ENCODE measurements at regions not wholly inside any gene's neighbourhood (a gene's known extent, or its start where the extent isn't known, plus 50 kb on each side); places are given as distances from the start of the nearest gene placed in this dataset.

DNA sequence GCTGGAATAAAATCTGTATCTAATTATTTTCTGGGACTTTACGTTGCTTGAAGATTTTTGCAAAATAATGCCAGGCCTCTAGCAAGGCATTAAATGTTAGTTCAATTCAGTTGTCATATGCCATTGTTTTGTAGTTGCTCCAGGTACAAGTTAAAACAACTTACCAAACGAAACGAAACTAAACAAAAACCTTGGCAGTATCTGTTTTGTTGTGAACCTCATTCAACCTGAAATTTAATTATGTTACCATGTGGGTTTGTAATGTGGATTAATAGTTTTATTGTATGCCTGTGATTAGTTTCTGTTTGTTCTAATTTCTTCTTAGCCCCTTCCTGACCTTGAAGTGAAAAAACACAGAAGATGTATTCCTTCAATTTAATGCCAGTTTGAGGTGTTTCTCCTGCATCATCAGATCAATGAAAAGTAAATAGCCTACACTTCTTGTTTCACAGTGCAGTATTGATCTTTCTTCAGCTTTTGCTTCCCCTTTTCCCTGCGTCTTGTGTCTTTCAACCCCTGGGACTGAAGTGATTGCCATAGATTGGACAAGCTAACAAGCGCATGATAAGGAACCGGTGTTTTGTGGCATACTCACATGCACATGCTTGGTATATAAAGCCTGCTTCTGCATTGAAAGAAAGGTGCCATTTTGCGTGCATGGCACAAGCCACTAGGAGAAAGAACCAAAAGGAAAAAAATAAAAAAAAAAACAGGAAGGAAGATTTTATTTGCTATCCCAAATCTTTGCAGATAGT, 699.0 kb upstream of the ARRDC3 start (continued):
- TF ChIP-seq, protein P1, sequence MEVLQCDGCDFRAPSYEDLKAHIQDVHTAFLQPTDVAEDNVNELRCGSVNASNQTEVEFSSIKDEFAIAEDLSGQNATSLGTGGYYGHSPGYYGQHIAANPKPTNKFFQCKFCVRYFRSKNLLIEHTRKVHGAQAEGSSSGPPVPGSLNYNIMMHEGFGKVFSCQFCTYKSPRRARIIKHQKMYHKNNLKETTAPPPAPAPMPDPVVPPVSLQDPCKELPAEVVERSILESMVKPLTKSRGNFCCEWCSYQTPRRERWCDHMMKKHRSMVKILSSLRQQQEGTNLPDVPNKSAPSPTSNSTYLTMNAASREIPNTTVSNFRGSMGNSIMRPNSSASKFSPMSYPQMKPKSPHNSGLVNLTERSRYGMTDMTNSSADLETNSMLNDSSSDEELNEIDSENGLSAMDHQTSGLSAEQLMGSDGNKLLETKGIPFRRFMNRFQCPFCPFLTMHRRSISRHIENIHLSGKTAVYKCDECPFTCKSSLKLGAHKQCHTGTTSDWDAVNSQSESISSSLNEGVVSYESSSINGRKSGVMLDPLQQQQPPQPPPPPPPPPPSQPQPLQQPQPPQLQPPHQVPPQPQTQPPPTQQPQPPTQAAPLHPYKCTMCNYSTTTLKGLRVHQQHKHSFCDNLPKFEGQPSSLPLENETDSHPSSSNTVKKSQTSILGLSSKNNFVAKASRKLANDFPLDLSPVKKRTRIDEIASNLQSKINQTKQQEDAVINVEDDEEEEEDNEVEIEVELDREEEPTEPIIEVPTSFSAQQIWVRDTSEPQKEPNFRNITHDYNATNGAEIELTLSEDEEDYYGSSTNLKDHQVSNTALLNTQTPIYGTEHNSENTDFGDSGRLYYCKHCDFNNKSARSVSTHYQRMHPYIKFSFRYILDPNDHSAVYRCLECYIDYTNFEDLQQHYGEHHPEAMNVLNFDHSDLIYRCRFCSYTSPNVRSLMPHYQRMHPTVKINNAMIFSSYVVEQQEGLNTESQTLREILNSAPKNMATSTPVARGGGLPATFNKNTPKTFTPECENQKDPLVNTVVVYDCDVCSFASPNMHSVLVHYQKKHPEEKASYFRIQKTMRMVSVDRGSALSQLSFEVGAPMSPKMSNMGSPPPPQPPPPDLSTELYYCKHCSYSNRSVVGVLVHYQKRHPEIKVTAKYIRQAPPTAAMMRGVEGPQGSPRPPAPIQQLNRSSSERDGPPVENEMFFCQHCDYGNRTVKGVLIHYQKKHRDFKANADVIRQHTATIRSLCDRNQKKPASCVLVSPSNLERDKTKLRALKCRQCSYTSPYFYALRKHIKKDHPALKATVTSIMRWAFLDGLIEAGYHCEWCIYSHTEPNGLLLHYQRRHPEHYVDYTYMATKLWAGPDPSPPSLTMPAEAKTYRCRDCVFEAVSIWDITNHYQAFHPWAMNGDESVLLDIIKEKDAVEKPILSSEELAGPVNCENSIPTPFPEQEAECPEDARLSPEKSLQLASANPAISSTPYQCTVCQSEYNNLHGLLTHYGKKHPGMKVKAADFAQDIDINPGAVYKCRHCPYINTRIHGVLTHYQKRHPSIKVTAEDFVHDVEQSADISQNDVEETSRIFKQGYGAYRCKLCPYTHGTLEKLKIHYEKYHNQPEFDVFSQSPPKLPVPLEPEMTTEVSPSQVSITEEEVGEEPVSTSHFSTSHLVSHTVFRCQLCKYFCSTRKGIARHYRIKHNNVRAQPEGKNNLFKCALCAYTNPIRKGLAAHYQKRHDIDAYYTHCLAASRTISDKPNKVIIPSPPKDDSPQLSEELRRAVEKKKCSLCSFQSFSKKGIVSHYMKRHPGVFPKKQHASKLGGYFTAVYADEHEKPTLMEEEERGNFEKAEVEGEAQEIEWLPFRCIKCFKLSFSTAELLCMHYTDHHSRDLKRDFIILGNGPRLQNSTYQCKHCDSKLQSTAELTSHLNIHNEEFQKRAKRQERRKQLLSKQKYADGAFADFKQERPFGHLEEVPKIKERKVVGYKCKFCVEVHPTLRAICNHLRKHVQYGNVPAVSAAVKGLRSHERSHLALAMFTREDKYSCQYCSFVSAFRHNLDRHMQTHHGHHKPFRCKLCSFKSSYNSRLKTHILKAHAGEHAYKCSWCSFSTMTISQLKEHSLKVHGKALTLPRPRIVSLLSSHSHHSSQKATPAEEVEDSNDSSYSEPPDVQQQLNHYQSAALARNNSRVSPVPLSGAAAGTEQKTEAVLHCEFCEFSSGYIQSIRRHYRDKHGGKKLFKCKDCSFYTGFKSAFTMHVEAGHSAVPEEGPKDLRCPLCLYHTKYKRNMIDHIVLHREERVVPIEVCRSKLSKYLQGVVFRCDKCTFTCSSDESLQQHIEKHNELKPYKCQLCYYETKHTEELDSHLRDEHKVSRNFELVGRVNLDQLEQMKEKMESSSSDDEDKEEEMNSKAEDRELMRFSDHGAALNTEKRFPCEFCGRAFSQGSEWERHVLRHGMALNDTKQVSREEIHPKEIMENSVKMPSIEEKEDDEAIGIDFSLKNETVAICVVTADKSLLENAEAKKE (CRISPR knock-in tag; IDR thresholded peaks at IDR 0.05): no peak
- no peak for TF ChIP-seq EZH2 (IDR thresholded peaks at IDR 0.05; ENCODE audit: low read depth, unreplicated experiment)

DNA sequence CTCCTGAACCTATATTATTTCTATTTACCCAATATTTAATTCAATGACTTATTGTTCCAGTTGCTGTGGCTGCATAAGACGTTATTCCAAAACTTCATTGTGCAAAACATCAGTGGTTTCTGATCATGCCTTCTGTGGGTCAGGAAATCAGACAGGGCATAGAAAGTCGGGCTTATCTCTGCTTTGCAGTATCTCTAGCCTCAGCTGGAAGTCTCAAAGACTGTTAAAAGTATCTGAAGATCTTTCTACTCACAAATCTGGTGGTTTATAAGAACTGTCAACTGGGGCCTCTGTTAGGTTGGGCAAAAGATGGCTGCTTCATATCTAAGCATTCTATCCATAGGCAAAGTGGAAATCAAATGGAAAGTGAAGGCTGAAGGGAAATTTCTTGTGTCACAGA, 687.7 kb upstream of the ARRDC3 start:
- no peak for DNase-seq (ENCODE audit: low spot score)
- H3K9me3 Mint-ChIP-seq: peaks cover 19% of the 10 kb centered on the region
- TF ChIP-seq NANOG (IDR thresholded peaks at IDR 0.05; ENCODE audit: borderline replicate concordance) (no peak), EZH2phosphoT487 (IDR thresholded peaks at IDR 0.05; ENCODE audit: unreplicated experiment) (no peak), EZH2 (IDR thresholded peaks at IDR 0.05; ENCODE audit: low read depth, unreplicated experiment) (no peak), ZNF114 (CRISPR knock-in tag; IDR thresholded peaks at IDR 0.05) (no peak), JUNB (IDR thresholded peaks at IDR 0.05; ENCODE audit: unreplicated experiment) (no peak), STAT1 (IDR thresholded peaks at IDR 0.05; ENCODE audit: unreplicated experiment) (no peak), ZNF331 (CRISPR knock-in tag; IDR thresholded peaks at IDR 0.05; ENCODE audit: low read depth) (no peak), POLR2AphosphoS5 (IDR thresholded peaks at IDR 0.05; ENCODE audit: low read depth) (no peak), CREB1 (CRISPR knock-in tag; IDR thresholded peaks at IDR 0.05; ENCODE audit: low read depth) (no peak)
- TF ChIP-seq, protein P2, sequence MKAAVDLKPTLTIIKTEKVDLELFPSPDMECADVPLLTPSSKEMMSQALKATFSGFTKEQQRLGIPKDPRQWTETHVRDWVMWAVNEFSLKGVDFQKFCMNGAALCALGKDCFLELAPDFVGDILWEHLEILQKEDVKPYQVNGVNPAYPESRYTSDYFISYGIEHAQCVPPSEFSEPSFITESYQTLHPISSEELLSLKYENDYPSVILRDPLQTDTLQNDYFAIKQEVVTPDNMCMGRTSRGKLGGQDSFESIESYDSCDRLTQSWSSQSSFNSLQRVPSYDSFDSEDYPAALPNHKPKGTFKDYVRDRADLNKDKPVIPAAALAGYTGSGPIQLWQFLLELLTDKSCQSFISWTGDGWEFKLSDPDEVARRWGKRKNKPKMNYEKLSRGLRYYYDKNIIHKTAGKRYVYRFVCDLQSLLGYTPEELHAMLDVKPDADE (IDR thresholded peaks at IDR 0.05): no peak
- TF ChIP-seq, protein P3, sequence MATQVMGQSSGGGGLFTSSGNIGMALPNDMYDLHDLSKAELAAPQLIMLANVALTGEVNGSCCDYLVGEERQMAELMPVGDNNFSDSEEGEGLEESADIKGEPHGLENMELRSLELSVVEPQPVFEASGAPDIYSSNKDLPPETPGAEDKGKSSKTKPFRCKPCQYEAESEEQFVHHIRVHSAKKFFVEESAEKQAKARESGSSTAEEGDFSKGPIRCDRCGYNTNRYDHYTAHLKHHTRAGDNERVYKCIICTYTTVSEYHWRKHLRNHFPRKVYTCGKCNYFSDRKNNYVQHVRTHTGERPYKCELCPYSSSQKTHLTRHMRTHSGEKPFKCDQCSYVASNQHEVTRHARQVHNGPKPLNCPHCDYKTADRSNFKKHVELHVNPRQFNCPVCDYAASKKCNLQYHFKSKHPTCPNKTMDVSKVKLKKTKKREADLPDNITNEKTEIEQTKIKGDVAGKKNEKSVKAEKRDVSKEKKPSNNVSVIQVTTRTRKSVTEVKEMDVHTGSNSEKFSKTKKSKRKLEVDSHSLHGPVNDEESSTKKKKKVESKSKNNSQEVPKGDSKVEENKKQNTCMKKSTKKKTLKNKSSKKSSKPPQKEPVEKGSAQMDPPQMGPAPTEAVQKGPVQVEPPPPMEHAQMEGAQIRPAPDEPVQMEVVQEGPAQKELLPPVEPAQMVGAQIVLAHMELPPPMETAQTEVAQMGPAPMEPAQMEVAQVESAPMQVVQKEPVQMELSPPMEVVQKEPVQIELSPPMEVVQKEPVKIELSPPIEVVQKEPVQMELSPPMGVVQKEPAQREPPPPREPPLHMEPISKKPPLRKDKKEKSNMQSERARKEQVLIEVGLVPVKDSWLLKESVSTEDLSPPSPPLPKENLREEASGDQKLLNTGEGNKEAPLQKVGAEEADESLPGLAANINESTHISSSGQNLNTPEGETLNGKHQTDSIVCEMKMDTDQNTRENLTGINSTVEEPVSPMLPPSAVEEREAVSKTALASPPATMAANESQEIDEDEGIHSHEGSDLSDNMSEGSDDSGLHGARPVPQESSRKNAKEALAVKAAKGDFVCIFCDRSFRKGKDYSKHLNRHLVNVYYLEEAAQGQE (IDR thresholded peaks at IDR 0.05; ENCODE audit: unreplicated experiment): no peak

More for the DNA sequence above, 687.7 kb upstream of the ARRDC3 start:
- Histone ChIP-seq H4K20me1 (replicated peaks; ENCODE audit: insufficient read depth) (no peaks in the 10 kb centered on the region), H3K4me1 (ENCODE audit: insufficient read depth) (no peaks in the 10 kb centered on the region; the same call in 1 of the 2 replicates), H3K27me3 (ENCODE audit: insufficient read depth) (no peaks in the 10 kb centered on the region), H3K79me2 (replicated peaks; ENCODE audit: insufficient read depth) (no peaks in the 10 kb centered on the region), H3K27ac (ENCODE audit: low read depth) (no peak overlapping the region), H3K36me3 (ENCODE audit: insufficient read depth) (peaks cover 12% of the 10 kb centered on the region), H3K9me2 (ENCODE audit: insufficient read depth) (peaks cover 5% of the 10 kb centered on the region; the same call in 1 of the 2 replicates), H2AFZ (no peak overlapping the region), H3K4me3 (no peak overlapping the region), H3F3A (replicated peaks; ENCODE audit: low read depth) (no peaks in the 10 kb centered on the region), H3K4me2 (no peak overlapping the region)
- peaks cover 17% of the 10 kb centered on the region for H3K36me3 Mint-ChIP-seq (ENCODE audit: low read depth)
- H3K4me3 Mint-ChIP-seq: no peak overlapping the region
- no peaks in the 10 kb centered on the region for H3K27me3 Mint-ChIP-seq (ENCODE audit: insufficient read depth, low read depth, poor library complexity)
- no peak overlapping the region for H3K27ac Mint-ChIP-seq
- no peak for ATAC-seq
- peaks cover 6% of the 10 kb centered on the region; the same call in 2 of the 3 replicates for H3K4me1 Mint-ChIP-seq

Data from GM23338 (cell line).